ENCODE measurements at regions not wholly inside any gene's neighbourhood (a gene's known extent, or its start where the extent isn't known, plus 50 kb on each side); places are given as distances from the start of the nearest gene placed in this dataset.

DNA sequence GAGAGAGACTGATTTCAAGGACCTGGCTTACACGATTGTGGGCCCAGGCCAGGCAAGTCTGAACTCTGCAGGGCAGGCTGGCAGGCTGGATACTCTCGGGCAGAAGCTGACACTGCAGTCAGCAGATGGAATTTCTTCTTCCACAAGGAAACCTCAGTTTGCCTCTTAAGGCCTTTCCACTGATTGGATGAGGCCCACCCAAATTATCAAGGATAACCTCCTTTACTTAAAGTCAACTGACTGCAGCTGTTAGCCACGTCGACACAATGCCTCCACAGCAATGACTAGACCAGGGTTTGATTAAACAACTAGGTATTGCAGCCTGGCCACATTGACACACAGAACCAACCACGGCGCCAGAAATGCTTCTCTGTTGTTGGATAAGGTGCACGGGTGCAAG lies 130.5 kb downstream of the PSMG1 start:
- DNase-seq: no peak

DNA sequence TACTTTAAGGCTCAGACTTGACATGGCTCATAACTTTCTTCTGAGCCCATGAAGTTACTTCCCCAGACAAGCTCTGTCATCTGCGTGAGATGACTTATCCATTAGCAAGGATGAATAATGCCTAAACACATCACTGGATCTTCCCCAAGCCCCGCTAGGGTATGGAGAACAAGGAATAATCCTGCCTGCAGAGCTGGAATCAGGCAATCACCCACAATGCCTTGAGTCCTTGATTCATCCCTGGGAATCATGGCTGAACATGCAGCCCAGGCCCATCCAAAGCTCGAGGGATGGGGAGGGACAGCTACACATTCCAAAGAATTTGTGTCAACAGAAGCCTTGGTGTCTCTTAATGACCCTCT lies 131.7 kb downstream of the PSMG1 start:
- no peak for DNase-seq

DNA sequence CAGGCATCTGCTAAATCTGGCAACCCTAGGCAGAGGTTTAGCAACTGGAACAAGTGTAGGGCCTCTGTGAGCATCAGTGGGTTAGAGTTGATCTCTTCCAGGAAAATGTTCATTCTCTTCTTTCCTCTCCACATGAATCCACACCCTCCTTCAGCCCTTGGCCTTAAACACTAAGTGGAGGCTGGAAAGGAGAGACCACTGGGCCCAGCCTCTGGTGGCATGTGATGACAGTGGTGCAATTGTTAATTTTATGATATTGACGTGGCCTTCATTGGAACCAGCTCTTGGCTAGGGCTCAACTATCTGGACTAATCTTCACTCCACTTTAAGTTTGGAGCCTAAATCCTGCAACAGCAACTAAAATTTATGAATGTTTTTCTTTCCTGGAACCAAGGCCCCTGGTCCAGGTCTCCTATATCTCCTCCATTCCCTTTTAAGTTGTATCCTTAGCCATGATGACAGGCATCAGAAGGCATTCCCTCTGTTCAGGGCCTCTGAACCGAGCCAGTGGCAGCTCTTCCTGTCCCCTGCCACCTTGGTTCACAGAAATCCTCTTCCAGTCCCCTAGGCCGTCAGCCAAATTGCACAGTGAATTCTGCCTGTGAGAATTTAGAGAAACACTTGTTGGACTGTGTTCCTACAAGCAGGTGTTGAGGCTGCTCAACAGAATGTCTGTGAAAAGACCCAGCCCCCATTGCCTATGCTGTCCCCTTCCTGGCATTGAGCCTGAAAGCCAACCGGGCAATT lies 132.2 kb downstream of the PSMG1 start:
- no peak for DNase-seq

DNA sequence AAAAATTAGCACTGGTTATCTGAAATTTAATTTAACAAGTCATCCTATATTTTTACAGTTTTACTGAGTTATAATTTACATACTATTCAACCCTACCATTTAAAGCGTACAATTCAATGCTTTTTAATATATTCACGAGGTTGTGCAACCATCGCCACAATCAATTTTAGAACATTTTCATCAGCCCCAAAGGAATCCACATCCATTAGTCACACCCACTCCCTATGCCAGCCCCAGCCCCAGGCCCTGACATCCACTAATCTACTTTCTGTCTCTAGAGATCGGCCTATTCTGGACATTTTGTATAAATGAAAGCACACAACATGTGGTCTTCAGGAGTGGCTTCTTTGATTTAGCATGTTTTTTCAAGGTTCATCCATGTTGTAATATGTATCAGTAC lies 134.7 kb downstream of the PSMG1 start:
- DNase-seq: no peak

DNA sequence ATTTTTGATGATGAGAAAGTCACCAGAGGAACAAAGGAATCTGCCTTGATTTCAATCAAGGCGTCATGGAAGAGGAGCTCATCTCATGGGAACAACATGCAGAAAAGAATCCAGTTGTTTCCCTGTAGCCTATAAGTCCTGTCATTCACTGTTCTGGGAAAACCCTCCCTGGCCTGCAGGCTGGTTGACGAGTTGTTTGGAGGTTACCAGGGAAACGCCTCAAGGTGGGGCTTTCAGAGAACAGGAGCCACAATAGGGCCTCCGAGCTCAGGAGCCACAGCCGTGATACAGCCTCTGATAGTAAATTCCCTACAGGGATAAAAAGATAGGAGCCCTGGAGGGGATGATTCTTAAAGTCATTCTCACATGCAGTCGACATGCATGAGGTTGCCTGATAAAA lies 135.2 kb downstream of the PSMG1 start:
- DNase-seq: no peak

DNA sequence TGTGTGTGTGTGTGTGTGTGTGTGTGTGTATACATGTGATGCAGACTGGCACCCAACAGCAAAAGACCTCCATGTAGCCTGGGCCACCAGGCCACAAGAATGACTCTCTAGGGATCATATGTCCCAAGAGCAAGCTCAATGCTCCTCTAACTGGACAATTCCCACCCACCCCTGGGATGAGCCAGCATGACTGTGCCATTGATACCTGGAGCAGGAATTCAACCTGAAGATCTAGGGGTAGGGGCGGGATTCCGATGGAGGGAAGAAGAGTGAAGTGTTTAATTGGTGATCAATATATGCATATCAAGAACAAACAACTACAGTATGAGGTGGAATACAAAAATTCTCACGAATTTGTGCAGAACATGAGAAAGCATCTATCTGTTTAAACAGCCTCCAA lies 136.2 kb downstream of the PSMG1 start:
- no peak for DNase-seq

DNA sequence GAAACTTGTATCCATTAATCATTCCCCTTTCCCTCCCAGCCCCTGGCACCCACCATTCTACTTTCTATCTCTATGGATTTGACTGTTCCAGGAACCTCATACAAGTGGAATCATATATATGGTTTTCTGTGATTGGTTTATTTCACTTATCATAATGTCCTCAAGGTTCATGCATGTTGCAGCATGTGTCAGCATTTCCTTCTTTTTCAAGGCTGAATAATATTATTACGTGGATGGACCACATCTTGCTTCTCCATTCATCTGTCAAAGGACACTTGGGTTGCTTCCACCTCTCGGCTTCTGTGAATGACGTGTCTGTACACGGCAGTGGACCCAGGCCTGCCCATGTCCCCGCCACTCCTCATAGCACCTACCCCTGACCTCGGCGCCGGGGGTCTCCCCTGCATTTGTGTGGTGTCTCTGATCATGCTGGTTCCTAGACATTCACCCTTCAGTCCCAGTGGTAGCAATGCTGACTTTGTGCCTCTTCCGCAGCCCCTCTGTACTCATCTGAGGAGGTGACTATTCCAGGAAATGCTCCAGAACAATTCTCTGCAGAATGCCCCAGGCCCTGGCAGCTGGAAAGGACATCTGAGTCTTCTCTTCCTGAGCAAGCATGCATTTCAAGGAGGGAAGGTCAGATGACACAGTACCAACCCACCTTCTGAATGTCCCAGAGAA lies 136.9 kb downstream of the PSMG1 start:
- DNase-seq: no peak

DNA sequence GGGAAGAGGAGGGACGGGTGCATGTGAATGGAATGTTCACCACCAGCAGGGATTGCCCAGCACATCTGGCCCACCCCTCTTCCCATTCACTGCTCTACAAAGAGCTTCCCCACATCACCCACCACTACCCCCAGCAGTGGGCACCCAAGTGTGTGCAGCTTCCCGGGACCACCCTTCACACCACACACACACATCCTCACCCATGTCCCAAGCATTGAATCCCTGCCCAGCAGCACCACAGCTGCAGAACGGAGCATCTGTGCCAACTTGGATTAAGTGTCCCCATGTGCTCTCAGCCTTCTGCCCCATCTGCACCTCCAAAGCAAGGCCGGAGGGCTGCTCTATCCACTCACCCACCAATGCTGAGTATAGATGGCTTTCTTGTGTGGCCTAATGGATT lies 141.4 kb downstream of the PSMG1 start:
- no peak for DNase-seq

DNA sequence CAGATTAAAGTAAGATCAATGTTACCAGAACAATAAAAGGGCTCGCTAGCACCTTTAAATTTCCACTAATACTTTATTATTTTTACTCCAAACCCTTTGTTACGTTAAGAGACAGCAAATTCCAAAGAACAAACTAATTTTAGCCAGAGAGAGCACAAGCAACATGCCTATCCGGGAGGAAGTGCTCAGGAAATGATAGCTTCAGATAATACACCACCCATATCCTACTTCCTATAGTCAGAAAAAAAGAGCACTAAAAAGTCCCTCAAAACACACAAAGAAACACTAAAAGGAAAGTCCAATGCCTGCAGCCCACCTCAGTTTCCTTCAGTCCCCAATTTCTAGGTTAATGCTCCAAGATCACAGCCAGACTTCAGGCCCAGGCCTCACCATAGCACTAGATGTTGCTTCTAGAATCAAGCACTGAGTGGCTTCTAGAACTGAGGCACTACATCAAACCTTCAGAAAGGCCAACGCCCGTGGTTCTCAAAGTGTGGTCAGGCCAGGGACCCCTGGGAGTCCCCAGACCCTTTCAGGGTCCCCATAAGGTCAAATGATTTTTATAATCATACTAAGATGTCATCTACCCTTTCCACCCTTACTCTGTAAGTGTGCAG lies 142.6 kb downstream of the PSMG1 start:
- DNase-seq: no peak

DNA sequence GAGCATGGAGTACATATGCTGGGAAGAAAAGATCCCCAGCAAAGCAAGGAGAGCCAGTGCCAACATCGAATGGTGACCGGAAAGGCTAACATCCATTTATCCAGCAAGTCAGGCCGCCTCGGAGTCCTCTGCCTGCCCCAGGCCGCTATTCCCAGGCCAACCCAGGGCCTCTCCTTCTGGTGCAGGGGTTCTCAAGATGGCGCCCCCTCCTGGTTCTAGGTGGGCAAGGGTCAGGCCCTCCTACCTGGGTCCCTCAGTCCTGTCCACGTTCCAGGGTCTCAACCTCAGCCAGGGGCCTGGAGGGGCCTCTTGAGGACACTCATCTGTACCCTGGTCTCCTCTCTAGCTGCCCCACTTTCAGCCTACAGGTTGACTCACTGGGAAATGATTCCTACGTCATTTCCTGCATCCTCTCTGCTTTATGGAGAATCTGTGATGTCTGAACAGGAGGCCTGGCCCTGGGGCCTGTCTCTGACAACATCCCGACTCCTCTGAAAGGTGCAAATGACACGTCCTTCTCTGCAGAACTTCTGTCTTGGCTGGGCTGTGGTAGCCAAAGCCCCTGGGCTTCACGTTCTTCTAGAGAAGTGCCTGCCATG lies 145.3 kb downstream of the PSMG1 start:
- DNase-seq: no peak

DNA sequence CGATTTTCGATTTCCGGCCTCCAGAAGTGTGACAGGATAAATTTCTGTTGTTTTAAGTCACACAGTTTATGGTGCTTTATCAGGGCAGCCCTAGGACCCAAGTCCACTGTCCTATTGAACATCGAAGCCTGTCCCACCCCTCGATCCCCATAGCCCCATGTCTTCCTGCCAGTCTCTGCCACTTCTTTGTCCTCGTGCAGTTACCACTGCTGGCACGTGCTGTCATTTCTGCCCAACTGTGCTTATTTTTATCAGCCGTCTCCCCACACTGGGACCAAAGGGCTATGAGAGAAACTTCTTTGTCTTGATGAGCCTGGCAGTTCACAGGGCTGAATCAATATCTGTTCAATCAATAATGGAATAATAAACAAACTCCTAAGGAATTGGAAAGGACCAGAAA lies 146.7 kb downstream of the PSMG1 start:
- DNase-seq: no peak

DNA sequence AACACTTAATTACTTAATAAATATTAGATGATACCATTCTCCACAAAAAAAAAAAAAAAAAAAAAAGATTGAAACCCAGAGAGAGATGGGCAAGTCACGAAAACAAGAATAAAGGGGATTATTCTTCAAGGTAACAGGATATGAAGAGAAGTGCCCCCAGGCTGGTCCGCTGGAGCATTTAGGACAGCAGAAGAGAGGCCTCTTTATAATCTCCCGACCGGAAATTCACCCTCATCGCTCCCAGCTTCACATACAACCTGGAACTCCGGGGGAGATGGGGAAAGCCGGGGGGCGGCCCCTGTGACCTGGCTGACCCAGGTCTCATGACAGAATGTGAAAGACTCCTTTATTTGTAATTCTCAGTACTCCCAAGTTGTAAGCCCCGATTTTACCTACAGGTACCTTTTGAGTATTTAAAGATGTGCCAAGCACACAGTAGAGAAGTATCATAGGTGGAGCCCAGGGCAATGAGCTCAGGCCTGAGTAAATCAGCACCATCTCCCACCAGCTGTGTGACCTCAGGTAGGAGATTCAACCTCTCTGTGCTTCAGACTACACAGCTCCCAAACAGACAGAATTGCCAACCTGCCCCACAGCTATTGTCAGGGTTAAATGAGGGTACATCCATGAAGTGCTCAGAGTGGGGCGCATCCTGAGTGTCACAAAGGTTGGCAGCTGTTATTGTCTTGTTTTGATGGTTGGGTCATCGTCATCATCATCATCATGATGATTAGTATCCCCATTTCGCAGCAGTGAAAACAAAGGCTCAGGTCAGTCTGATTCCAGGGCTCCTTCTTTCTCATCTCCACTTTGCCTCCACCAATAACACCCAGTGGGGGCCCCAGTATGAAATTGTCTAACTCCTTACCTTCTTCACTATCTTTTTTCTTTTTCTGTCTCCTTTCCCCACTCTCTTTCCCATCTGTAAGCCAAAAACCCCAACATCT lies 148.4 kb downstream of the PSMG1 start:
- no peak for DNase-seq

DNA sequence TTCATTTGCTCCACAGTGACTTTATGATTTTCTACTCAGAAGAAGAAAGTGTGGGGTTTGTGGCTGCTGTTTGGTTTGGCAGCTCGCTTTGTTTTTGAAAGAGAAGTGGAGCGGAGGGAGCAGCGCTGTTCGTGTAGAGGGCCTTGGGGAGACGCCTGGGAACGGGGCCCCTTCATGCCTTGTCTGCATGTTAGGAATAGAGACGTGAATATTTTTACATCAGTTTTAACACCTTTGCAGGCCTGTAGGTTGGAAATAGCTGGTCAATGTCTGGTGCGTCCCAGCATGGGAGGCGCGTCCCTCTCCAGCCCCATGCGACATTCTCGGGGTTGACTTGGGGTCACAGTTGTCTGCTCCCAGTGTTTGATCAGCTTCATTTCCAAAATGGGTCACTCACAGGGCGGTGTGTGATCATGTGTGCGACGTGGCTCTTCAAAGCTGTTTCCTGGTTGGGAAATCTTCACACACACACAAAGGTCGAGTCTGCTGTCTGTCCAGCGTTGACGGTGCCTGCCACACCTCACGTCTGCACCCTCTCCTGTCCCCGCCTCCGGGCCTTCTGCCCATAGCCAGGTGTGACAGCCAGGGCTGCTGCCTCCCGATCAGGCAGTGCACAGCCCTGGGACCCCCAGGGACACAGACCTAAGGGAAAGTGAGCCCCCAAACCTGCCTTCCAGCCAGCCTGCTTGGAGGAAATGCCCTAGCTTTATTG lies 149.2 kb downstream of the PSMG1 start:
- DNase-seq: no peak

DNA sequence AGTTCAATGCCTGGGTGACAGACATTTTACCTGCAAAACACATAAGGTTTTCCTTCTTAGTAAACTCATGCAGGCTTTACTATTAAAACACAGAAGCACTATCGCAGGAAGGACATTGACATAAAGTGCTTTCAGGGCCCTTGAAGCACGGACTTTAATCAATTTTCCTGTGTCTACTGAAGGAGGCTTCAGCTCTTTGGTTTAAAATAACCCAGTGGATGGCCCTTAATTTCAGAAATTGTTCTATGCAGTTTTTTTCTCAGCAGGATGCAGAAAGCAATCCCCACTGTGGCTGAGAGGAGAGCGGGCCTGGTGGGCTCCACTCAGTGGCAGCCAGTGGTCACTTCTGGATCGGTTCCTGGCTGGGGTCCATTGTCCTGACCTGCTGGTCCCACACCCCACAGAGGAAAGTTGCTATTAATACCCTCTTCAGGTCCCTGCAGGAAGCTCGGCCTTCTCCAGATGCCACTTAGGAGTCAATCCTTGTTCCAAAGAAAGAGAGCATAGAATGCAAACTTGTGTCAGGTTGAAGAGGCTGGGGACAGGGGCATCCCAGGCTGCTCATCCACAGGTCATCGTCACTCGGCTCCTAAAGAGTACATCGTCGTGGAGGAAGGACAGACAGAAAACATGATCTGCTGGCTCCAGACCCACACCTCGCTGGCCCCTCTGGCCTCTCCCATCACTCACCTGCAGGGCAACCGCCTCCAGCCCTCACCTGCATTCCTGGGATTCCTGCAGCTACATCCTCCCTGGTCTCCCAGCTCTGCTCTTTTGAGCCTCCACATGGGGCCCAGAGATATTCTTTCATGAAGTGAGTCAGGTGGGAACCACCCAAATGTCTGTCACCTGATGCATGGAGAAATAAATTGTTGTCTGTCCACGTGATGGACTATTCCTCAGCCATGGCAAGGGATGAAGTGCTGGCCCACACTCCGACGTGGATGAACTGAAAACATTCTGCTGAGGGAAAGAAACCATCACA lies 153.1 kb downstream of the PSMG1 start:
- no peak for DNase-seq

DNA sequence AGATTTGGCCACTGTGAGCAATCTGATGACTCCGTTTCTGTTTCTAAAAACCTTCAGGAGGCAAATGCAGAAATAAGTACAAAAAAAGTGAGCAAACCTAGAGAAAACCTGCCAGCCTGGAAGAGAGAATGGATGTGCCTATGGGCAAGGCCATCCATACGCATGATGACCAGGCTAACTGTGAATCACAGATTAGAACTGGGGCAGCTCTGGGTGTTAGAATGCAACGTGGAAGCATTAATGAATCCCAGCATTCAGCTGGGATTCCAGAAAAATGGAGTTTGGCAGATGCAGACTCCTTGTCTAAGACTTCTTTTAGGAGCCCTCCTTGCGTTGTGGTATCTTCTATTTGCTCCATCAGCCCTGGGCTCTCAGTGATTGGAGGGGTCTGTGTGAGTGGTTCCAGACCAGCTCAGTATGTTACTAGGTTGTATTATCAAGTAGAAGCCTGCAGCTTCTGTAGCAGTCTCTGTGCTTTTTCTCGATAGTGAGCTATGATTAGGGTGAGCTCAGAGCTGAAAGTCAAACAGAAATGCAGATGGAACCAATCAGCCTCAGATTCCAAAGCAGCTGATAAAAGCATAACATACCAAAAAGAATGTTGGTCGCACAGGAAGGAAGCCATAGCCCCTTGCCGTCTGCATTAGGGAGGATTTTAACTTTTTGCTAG lies 154.0 kb downstream of the PSMG1 start:
- no peak for DNase-seq

DNA sequence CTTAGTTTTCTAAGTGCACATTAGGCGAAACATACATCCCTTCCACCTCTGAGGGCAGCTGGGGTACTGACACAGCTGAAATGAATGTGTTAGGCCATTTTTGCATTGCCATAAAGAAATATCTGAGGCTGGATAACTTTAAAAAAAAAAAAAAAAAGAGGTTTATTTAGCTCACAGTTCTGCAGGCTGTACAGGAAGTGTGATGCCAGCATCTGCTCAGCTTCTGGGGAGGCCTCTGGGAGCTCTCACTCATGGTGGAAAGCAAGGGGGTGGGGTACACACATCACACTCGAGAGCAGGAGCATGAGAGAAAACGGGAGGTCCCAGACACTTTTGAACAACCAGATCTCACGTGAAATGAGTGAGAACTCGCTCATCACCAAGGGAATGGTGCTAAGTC lies 158.1 kb downstream of the PSMG1 start:
- DNase-seq: no peak

DNA sequence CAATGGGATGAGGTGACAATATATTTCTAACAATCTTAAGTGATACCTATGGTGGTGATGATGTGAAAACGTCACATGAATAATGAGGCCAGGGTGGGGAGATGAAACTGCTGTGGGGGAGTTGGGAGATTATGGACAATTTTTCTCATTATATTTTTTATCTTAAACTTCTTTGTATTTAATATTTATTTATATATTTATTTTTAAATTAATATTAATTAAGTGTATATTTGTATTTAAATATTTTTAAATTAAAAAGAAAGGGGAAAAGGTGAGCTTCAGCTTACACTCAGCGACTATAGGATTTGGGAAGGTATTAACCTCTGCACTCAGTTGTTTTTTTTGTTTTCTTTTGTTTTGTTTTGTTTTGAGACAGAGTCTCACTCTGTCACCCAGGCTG lies 158.7 kb downstream of the PSMG1 start:
- no peak for DNase-seq

DNA sequence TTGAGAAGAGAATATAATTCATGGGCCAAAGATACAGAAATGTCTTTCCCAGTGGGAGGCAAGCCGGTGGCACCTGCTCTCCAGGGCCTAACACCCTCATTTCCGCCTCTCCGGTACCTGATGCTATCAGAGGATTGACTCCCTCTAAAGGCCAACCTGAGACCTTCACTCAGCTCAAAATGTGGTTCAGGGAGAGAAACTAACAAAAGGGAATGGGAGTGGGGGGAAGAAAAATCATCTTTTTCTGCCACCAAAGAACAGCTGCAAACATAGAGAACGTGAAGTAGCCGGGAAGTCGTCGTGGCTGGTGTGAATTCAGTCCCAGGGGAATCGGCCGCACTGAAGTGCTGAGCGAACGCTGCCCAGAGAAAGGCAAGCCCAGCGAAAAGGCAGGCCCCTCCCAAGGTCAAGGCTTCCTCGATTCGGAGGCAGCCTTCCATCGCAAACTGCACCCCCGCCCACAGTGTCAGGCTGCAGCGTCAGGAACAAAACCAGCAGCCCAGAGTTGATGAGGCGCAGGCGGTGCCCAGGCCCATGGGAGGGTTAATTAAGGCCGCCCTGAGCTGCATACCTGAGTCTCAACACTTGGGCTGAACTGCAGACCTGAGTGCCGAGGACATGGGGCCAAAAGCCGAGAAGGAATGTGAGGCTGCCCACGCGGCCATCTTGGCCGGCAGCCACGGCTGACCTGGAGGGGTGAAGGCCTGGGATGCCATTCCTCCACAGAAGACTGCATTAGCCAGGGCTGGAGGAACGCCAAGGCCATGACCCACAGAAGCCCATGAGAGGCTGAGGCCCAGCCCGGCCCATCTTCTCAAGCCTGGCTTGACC lies 160.2 kb downstream of the PSMG1 start:
- DNase-seq: no peak

DNA sequence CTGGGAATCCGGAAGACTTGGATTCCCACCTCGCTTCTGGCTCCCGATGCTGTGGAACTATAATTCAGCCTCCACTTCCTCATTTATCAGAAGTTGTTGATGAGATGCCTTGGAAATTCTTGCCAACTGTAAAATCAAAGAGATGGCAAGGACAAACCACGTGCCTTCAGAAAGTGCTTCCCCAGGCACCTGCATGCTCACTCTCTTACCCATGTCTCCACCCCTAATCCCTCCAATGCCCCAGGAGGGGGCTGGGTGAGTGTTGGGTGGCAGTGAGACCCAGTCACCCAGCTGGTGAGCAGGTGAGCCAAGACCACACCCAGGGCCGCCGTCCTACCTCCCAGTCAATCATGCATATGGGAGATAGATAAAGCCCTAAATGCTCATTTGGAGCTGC lies 160.8 kb downstream of the PSMG1 start:
- DNase-seq: no peak

Measured in CD4-positive, alpha-beta T cell treated with Interleukin-6 for 4 hours (primary cell).